Stomach smooth muscle (tissue), 2 donors: ENCODE measurements at regions not wholly inside any gene's neighbourhood (a gene's known extent, or its start where the extent isn't known, plus 50 kb on each side); places are given as distances from the start of the nearest gene placed in this dataset.

Experiments used
- H3K27ac ChIP-seq: one replicate; pipeline ENCODE4 v1.7.0; 2013; ENCODE audit warnings: mild to moderate bottlenecking, low read length, inconsistent platforms
- H3K27me3 ChIP-seq, 2 donors: one replicate each; pipeline ENCODE4 v1.7.0; 2013; ENCODE audit warnings: low read length in 2 of 2; ENCODE audit not compliant: insufficient read depth in 2 of 2, control insufficient read depth in 1 of 2
- H3K36me3 ChIP-seq, 2 donors: one replicate each; pipeline ENCODE4 v1.7.0; 2013; ENCODE audit warnings: low read length in 2 of 2; ENCODE audit not compliant: control insufficient read depth in 2 of 2, insufficient read depth in 2 of 2
- H3K4me1 ChIP-seq: one replicate; pipeline ENCODE4 v1.7.0; 2013; ENCODE audit warnings: low read length; ENCODE audit not compliant: control insufficient read depth, insufficient read depth
- H3K4me3 ChIP-seq, 2 donors: one replicate each; pipeline ENCODE4 v1.7.0; 2013; ENCODE audit warnings: low read length in 2 of 2
- H3K9ac ChIP-seq, 2 donors: one replicate each; pipeline ENCODE4 v1.7.0; 2013; ENCODE audit warnings: low read length in 2 of 2, mild to moderate bottlenecking in 1 of 2
- H3K9me3 ChIP-seq, 2 donors: one replicate each; pipeline ENCODE4 v1.7.0; 2013; ENCODE audit warnings: low read length in 2 of 2; ENCODE audit not compliant: control insufficient read depth in 2 of 2
- donor health status: healthy.
- donor health status: Pancreatic carcinoma.

DNA sequence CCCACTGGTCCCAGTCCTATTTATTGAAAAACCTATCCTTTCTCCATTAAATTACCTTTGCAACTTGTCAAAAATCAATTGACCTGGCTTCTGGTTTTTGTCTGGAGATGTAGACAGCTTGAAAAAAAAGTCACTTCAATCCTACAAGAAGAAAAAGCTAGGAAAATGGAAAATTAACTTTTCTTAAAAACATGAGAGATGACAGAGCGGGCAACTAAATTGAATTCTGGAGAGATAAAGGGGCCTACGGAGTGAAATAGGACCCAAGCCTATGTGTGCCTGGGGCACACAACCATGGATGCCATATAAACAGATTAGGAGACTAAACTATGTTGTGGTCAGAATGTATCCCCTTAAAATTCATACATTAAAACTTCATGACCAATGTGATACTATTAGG lies 363.3 kb upstream of the SLCO3A1 start:
- Histone ChIP-seq H3K27me3 (peaks cover 0 to 3% of the 10 kb centered on the region in 2 donors), H3K27ac (no peak overlapping the region), H3K36me3 (no peaks in the 10 kb centered on the region), H3K4me3 (no peak overlapping the region), H3K4me1 (no peaks in the 10 kb centered on the region), H3K9me3 (peaks cover 0 to 2% of the 10 kb centered on the region in 2 donors), H3K9ac (no peak overlapping the region)

DNA sequence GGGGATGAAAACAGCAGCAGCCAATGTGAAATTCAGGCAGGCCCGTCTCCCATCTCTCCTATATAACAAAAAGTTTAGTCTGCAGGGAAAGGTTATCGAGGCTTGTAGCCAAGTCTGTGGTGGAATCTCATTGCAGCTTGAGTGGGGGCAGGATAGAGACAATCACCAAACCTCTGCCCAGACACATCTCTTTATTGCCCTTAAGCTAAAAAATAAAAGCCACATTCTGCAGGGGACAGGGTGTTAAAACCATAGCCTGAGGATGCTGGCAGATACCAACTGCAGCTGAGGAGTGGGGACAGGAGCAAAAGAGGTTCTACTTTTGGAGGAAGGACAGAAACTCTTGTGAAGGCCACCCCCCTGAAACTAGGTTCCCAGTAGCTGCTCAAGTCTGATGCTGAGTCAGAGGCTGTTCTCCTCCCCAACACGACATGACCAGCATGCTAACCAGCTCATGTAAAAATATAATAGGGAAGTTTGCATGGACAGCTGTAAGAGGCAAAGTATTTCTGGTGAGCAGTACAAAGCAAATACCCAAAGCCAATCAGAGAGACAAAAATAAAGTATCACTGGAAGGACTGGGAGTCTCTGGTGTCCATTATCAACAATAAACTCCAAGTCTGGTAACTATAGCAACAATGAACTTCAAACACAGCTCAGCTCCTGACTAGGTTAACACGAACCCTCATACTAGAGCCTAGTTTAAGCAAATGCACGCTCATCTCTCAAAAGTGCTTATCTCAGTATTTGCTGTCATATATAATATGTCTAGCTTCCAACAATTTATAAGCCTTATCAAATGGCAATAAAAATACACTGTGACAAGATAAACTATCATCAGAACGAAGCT lies 362.2 kb upstream of the SLCO3A1 start:
- peaks cover 0 to 3% of the 10 kb centered on the region in 2 donors for H3K27me3 ChIP-seq
- no peak overlapping the region for H3K9ac ChIP-seq
- no peaks in the 10 kb centered on the region for H3K36me3 ChIP-seq
- no peak overlapping the region for H3K27ac ChIP-seq
- H3K9me3 ChIP-seq, result peaks cover 0 to 2% of the 10 kb centered on the region in 2 donors
- no peaks in the 10 kb centered on the region for H3K4me1 ChIP-seq
- no peak overlapping the region for H3K4me3 ChIP-seq

DNA sequence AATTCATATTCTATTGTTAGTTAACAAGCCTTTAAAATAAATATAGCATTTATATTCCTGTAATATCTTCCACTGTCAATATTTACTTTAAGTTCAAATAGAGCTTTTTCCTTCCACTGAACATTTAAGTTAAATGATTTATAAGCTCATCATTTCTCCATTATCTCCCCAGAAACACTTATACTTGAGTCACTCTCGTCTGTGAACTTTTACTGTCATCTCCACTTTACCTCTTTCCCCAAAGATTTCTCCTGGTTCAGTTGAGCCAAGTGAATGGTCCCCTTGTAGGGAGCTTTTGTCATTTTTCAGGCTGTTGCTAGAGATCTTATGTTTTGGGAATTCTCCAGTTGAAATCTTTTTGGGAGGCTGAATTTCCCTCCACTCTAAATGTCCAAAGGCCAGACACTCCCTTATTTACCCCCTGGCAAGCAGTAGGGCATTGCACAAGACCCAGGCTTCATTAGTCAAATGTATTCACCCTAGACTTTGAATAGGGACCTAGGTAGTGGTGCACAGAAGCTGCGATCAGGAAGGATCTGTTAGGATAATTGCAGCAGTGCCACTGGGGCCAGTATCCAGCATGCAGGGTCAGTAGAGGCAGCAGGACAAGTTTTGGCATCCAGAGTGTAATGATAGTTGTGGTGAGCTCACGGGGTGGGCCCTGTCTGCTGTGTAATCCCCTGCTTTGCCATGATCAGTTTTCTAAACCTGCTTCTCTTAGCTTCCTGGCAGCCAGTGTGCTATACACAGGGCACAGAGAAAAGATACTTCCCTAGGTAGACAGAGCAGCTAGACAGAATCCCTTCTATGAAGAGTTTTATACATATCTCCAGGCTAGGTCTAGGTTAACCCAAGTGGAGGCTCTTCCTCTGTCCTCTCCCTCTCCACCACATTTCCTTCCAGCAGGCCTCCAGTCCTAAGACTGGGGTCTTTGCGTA lies 356.5 kb upstream of the SLCO3A1 start:
- H3K4me3 ChIP-seq, result no peak overlapping the region
- H3K36me3 ChIP-seq, result no peaks in the 10 kb centered on the region
- no peaks in the 10 kb centered on the region for H3K4me1 ChIP-seq
- H3K9ac ChIP-seq, result no peak overlapping the region
- H3K27ac ChIP-seq, result no peak overlapping the region
- H3K9me3 ChIP-seq, result no peaks in the 10 kb centered on the region
- peaks cover 0 to 2% of the 10 kb centered on the region in 2 donors for H3K27me3 ChIP-seq

DNA sequence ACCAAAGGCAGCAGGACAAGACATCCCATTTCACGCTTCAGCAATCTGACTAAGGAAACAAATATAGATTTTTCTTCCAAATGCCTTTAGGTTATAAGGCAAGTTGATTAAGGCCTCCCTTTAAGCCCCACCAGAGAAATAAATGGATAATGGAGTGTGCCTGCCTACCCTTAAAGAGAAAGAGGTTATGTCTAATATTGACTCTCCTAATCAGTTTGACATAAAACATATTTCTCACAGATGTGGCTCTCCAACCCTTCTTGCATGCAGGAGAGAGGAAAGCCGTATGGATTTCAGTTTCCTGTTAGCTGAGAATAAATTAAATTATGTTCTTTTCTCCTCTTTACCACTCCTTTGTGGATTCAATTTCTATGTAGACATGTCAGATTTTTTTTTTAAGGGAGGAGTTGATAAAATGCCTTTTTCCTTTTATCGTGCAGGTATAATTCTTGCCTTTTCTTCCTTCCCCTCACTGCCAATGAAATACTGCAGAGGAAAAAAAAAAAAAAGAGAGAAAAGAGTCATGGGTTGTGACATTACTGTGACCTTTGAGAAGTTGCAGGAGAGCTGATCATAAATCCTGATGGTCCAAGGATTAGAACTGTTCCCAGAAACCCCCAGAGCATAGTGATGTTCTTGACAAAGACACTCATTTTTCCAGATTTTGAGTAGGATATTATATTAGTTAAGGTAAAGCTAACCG lies 355.3 kb upstream of the SLCO3A1 start:
- Histone ChIP-seq H3K27me3 (peaks cover 0 to 2% of the 10 kb centered on the region in 2 donors), H3K9ac (no peak overlapping the region), H3K27ac (no peak overlapping the region), H3K36me3 (no peaks in the 10 kb centered on the region), H3K9me3 (no peaks in the 10 kb centered on the region), H3K4me1 (no peaks in the 10 kb centered on the region), H3K4me3 (no peak overlapping the region)

DNA sequence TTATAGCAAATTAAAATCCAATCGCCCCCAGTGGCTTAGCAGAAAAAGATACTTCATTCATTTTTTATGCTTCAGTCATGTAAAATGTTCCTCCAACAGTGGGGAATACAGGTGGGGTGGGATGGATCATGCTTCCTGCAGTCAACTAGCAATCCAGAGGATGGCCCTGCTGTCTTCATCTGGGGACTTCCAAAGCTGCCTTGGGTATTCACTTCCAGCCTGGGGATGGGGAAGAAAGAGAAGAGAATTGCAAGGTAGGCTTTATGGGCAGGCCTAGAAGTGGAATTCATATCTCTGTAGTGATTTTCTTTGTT lies 354.8 kb upstream of the SLCO3A1 start:
- H3K9me3 ChIP-seq, result no peaks in the 10 kb centered on the region
- no peak overlapping the region for H3K4me3 ChIP-seq
- H3K4me1 ChIP-seq, result no peaks in the 10 kb centered on the region
- H3K9ac ChIP-seq, result no peak overlapping the region
- H3K27me3 ChIP-seq, result peaks cover 0 to 2% of the 10 kb centered on the region in 2 donors
- H3K36me3 ChIP-seq, result no peaks in the 10 kb centered on the region
- no peak overlapping the region for H3K27ac ChIP-seq

DNA sequence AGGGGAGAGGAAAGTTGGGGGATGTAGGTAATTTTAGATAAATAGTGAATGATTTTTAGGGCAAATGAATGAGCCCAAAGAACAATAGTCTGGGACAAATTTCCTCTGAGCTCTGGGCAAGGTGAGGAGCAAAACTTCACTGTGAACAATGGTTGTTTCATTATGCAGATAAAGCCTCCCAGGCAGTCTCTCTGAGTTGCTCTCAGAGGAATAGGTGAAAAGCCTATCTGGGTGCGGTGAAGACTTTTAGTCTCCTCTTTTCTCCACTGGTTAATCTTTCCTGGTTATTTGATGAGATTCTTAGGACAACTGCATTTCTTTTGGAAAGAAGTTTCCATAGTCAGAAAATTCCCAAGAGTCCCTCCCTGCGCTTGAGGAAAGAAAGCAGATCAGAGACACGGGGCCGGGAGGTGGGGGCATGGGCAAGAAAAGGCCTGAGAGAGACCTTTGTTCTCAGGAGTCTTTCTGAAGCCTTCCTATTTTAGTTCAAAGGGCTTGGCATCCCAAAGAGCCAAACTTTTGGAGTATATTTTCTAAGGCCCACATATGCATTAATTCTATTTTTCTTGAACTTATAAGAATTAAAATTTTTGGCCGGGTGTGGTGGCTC lies 353.6 kb upstream of the SLCO3A1 start:
- Histone ChIP-seq H3K36me3 (no peaks in the 10 kb centered on the region), H3K4me1 (no peaks in the 10 kb centered on the region), H3K9ac (no peak overlapping the region), H3K9me3 (no peaks in the 10 kb centered on the region), H3K4me3 (no peak overlapping the region), H3K27ac (no peak overlapping the region), H3K27me3 (peaks cover 0 to 2% of the 10 kb centered on the region in 2 donors)

DNA sequence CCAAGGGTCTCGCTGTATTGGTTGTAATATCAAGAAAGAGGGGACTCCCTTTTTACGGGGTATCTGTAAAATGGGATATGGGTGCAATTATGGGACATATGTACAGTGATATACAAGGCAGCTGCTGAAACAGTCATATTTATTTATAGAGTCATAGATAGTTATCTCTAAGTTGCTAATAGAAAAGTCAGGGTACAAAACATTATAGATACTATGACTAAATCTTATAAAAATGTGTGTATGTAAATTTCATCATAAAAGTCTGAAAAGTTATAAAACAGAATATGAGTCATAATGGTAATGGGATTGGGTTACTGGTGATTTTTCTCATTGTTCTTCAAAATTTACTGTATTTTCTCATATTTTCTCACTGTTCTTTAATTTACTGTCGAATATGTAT lies 344.9 kb upstream of the SLCO3A1 start:
- H3K4me1 ChIP-seq, result no peaks in the 10 kb centered on the region
- no peak overlapping the region for H3K27ac ChIP-seq
- H3K27me3 ChIP-seq, result no peaks in the 10 kb centered on the region
- H3K9ac ChIP-seq, result no peak overlapping the region
- no peaks in the 10 kb centered on the region for H3K36me3 ChIP-seq
- no peak overlapping the region for H3K4me3 ChIP-seq
- H3K9me3 ChIP-seq, result no peaks in the 10 kb centered on the region

DNA sequence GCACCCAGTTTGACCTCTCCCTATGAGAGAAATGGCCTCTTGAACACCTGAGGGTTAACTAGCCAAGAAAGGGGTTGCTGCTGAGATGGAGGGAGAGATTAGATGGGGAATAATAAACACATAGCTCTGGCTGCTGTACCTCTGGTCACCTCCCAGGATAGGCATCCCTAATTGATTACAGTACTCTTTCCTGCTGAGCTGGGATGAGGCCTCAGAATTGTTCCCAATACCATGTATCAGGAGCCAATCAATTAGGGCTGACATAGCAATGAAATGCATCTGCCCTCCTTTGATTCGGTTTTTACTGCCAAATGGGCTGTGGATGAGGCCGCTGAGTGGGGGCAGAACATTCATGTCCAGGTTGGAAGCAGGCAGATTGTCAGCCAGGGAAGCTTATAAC lies 339.4 kb upstream of the SLCO3A1 start:
- Histone ChIP-seq H3K9ac (no peak overlapping the region), H3K27ac (no peak overlapping the region), H3K4me3 (no peak overlapping the region), H3K27me3 (no peaks in the 10 kb centered on the region), H3K36me3 (no peaks in the 10 kb centered on the region), H3K4me1 (no peaks in the 10 kb centered on the region), H3K9me3 (no peaks in the 10 kb centered on the region)

DNA sequence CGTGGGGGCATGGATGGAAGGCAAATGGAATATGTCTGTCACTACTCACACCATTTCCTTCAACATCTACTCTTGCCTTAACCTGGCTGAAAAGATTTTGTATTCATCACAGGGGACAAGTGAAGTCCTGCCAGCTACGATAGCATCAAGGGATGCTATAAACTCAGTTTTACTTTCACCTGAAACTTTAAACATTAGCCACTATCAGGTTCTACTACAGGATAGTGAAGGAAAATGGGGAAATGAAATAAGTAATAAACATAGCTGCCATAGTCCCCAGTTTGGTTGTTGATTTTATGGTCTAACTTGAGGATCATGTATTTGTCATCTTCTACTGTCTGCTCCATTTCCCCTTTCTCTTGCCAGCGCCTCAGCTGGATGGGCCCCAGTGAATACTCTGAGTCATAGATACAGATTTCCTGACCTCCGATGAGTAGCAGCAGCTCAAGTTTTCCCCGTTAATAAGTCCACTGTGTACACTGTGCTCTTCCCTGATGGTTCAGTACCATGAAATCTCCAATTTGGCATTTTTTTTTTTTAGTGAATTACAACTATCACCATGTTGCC lies 338.2 kb upstream of the SLCO3A1 start:
- no peak overlapping the region for H3K4me3 ChIP-seq
- H3K4me1 ChIP-seq, result no peaks in the 10 kb centered on the region
- H3K27me3 ChIP-seq, result no peaks in the 10 kb centered on the region
- no peaks in the 10 kb centered on the region for H3K36me3 ChIP-seq
- no peaks in the 10 kb centered on the region for H3K9me3 ChIP-seq
- no peak overlapping the region for H3K27ac ChIP-seq
- no peak overlapping the region for H3K9ac ChIP-seq

DNA sequence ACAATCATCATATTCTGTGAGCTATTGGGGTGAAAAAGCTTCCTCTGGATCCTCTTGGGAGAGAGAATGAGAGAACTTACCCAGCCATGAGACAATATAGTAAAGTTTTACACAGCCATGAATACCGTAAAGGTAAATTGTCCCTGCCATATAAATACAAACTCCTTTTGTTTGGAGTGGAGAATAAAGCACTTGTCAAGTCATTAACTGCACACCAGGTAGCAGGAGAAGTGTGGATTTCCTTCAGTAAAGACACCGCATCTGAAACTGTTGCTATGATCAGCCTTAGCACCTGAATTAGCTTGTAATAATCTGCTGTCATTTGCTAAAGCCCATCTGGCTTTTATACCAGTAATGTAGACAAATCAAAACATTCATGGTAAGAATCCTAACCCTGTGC lies 336.6 kb upstream of the SLCO3A1 start:
- H3K4me1 ChIP-seq, result no peaks in the 10 kb centered on the region
- H3K9me3 ChIP-seq, result no peaks in the 10 kb centered on the region
- no peak overlapping the region for H3K4me3 ChIP-seq
- no peak overlapping the region for H3K9ac ChIP-seq
- H3K36me3 ChIP-seq, result no peaks in the 10 kb centered on the region
- no peaks in the 10 kb centered on the region for H3K27me3 ChIP-seq
- H3K27ac ChIP-seq, result no peak overlapping the region
